Brain pericyte (primary cell): ENCODE measurements at regions not wholly inside any gene's neighbourhood (a gene's known extent, or its start where the extent isn't known, plus 50 kb on each side); places are given as distances from the start of the nearest gene placed in this dataset.

ENCODE experiments used
- DNase-seq: peaks from one replicate; pipeline ENCODE4 v3.0.0-alpha.2; 2012; ENCODE audit warnings: low read depth, low spot score

- DNase-seq, result no peak
Observed at GRCh38 chr9:81489046-81489445, 200.3 kb downstream of the TLE1 start.

DNA sequence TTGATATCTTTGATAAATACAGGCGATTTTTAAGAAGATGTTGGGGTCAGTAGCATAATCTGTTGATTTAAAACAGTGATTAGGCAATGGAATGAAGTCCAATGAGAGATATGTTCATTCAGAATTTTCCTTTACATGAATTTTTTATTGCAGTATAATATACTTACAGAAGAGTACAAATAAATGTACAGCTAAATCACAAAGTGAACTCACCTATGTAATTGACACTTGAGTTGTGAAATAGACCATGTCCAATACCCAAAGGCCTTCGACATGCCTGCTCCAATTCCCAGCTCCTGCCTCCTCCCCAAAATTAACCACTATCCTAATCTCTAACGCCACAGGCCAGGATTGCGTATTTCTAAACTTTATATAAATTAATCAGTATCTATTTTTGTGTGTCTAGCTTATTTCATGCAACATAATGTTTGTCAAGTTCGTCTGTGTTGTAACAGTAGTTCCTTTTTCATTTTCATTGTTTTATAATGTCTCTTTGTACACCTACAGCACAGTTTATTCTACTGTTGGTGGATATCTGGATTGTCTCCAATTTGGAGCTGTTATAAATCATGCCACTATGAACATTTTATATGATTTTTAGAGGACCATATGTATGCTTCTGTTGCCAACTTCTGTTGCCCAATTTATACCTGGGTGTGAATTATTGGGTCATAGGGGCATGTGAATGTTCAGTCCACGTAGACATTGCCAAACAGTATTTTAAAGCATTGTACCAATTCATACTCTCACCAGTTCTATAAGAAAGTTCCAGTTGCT lies 208.3 kb downstream of the TLE1 start:
- DNase-seq, result no peak

DNA sequence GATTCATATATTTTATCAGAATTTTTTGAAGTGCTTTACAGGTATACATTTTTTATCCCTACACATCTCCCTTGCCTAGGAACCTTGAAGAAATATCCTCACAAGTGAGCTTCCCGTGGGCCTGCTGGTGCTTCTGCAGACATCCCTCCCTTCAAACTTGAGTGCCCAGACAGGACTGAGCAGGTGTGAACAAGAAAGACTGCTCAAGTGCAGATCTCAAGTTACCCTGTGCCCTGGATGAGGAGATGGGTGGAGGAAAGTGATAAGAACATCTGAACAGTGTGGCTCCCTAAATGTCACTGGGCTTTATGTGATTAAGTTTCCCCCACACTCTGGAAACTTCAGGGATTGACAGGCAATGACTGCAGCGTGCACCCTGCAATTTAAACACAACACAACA lies 209.8 kb downstream of the TLE1 start:
- no peak for DNase-seq

- DNase-seq, result no peak
Observed at GRCh38 chr9:81477669-81478068, 211.7 kb downstream of the TLE1 start.

- no peak for DNase-seq
Observed at GRCh38 chr9:81476813-81477490, 212.4 kb downstream of the TLE1 start.

DNA sequence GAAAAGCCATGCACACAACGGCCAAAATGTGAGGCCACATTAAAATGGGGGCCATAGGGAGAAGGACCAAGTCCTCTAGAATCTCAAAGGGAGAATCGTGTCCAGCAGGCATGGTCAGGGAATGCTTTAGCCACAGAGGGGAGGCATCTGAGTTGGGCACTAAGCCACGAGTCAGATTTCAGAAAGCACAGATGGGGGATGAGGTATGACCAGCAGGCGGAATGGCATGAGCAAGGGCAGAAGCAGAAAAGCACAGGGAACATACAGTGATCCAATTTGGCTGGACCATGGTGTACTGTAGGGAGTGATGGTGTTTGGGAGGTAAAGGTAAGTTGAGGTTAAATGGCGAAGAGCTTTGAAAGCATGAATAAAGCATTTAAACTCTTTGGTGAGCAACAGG lies 214.6 kb downstream of the TLE1 start:
- no peak for DNase-seq

DNA sequence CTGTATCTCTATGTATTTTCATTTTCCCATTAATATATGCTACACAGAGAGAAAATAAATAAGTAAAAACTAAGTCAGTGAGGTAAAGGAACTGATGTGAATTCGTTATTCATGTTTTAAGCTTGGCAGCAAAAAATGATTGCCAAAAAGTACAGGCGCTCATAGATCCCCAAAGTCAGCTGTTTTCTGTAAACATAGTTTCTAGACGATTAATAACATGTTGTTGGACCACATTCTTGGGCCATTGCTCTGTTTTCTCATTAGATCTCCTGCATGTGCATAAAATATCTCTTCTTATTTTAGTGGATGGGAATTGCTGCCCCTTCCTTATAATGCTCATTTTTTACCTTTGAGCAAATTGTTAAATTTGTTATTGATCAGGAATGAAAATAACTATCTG lies 215.2 kb downstream of the TLE1 start:
- no peak for DNase-seq

- DNase-seq, result no peak
Observed at GRCh38 chr9:81473708-81474107, 215.6 kb downstream of the TLE1 start.

DNA sequence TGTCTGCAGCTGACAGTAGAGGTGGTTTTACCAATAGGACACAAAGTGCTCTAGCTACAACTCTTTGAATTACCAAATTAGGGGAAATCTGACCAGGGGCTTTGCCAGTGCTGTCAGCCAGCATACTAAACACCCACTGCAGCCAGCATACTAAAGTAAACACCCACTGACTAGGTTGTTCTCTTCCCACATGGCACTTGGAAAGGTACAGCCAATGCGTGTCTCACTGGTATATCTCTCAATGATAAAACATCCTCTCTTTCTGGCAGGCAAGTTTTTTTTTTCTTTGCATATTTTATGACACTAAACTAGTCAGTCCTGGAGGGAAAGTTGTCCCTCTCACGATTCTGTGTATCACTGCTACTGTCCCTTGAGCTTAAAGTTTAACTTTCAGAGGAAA lies 216.1 kb downstream of the TLE1 start:
- DNase-seq, result no peak

- no peak for DNase-seq
Observed at GRCh38 chr9:81472701-81473100, 216.6 kb downstream of the TLE1 start.

GRCh38 chr9:81470864-81471263 lies 218.5 kb downstream of the TLE1 start:
- DNase-seq, result no peak

GRCh38 chr9:81468084-81468595 lies 221.2 kb downstream of the TLE1 start:
- no peak for DNase-seq

DNA sequence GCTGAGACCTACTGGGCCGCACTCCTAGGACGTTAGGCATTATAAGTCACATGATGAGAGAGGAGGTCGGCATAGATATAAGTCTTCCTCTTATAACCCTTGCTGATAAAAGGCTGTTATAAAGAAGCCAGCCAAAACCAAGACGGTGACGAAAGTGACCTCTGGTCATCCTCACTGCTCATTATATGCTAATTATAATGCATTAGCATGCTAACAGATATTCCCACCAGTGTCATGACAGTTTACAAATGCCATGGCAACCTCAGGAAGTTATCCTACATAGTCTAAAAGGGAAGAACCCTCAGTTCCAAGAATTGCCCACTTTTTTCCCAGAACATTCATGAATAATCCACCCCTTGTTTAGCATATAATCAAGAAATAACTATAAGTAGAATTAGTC lies 222.4 kb downstream of the TLE1 start:
- no peak for DNase-seq

GRCh38 chr9:81465468-81466011 lies 223.8 kb downstream of the TLE1 start:
- no peak for DNase-seq

- no peak for DNase-seq
Observed at GRCh38 chr9:81462801-81463200, 226.5 kb downstream of the TLE1 start.

DNA sequence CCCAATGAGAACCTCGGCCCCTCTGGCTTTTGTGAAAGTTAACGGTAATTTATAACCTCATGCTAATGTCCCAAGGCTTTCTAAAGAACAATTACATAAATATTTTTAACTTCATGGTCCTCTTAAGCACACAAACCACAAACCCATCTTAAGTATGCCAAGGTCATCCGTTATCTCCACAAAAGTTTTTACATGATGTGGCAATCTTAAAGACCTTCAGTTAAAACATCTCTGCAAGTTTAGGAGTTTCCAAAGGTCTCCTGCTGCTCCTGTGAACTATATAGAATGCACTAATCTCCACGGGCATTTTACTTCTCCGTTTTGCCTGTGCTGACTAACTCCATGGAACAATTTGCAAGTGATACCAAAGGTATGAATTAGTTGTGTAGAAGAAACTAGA lies 228.2 kb downstream of the TLE1 start:
- no peak for DNase-seq

DNA sequence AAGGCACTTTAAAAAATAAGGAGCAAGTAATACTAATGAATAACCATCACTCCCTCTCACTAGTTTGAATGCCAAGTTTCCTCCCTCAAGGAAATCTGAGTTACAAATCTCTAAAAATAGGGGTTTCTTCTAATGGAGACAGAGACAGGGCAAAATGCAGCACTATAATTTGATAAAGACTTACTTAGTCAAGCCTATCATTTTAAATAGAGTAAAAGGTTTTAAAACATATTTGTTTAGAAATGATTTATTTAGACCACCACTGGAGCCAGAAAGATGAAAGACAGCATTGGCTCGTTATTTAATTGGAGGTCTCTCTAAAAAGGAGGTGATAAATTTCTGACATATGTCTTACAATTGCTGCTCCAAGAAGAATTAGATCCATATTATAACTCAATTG lies 228.7 kb downstream of the TLE1 start:
- DNase-seq, result no peak

- no peak for DNase-seq
Observed at GRCh38 chr9:81459591-81459990, 229.8 kb downstream of the TLE1 start.

DNA sequence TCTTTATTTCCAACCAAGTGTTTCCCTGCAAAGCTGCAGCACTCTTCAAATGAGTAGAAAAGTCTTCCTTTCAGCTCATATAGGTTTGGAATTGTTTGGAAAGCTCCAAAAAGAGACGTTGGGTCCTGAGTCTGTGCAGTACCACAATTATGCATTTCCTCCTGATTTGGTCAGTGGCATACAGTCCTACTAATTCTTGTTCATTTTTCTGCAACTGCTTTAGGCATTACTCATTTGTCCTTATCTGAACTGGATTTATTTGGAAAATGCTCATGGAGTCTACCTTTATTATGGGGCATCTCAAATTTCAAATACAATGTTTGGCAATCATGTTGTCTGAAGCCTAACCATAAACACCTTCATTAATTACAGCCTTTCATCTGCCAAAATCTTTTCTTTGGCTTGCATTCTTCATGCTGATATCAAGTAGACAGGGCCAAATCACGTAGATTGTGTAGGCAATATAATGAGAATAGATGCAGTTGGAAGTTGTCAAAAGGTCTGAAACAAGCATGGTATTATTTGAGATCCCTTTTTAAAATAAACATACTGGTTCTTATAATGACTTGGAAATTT lies 232.8 kb downstream of the TLE1 start:
- no peak for DNase-seq

- no peak for DNase-seq
Observed at GRCh38 chr9:81455462-81456219, 233.7 kb downstream of the TLE1 start.

DNA sequence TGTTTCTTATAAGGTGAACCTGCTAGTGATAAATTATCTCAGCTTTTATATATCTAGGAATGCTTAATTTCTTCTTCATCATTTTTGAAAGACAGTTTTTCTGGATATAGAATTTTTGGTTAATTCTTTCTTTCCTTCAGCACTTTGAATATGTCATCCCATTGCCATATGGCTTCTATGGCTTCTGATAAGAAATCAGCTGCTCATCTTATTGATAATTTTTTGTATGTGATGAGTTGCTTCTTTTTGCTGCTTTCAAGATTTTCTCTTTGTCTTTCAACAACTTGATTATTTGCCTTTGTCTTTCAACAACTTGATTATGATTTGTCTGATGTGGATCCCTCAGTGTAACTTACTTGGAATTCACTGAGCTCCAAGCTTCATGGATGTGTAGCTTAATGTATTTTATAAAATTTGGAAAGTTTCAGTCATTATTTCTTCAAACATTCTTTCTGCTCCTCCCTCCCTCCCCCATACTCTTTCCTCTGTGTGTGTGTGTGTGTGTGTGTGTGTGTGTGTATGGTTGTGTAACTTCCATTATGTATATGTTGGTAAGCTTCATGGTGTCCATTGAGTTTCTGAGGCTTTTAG lies 243.9 kb downstream of the TLE1 start:
- no peak for DNase-seq
